Esophagus squamous epithelium (tissue), 4 donors: ENCODE measurements at regions not wholly inside any gene's neighbourhood (a gene's known extent, or its start where the extent isn't known, plus 50 kb on each side); places are given as distances from the start of the nearest gene placed in this dataset.

Experiments
- CTCF ChIP-seq, 6 experiments: fragments of 450-650 bp in 4 of 6; fragments of 200-600 bp in 2 of 6; sonication (generic) in 2 of 6; IDR thresholded peaks; one replicate each; pipeline ENCODE4 v1.5.1; 2016 to 2019; ENCODE audit warnings: antibody characterized with exemption in 6 of 6, mild to moderate bottlenecking in 4 of 6, moderate library complexity in 4 of 6
- POLR2A ChIP-seq, 4 donors: fragments of 450-650 bp; IDR thresholded peaks; one replicate each; pipeline ENCODE4 v1.6.1; 2017; ENCODE audit warnings: antibody characterized with exemption in 4 of 4, mild to moderate bottlenecking in 4 of 4, moderate library complexity in 3 of 4

- TF ChIP-seq CTCF (IDR thresholded peaks at IDR 0.05) (no peak), POLR2A (IDR thresholded peaks at IDR 0.05) (no peak)
These were observed 143.2 kb downstream of the BMP15 start for GRCh38 chrX:51053741-51054140.
